ENCODE measurements at regions not wholly inside any gene's neighbourhood (a gene's known extent, or its start where the extent isn't known, plus 50 kb on each side); places are given as distances from the start of the nearest gene placed in this dataset.
A peak's percentile ranks its signal among the peaks of the same experiment; 100 is the strongest.

DNA sequence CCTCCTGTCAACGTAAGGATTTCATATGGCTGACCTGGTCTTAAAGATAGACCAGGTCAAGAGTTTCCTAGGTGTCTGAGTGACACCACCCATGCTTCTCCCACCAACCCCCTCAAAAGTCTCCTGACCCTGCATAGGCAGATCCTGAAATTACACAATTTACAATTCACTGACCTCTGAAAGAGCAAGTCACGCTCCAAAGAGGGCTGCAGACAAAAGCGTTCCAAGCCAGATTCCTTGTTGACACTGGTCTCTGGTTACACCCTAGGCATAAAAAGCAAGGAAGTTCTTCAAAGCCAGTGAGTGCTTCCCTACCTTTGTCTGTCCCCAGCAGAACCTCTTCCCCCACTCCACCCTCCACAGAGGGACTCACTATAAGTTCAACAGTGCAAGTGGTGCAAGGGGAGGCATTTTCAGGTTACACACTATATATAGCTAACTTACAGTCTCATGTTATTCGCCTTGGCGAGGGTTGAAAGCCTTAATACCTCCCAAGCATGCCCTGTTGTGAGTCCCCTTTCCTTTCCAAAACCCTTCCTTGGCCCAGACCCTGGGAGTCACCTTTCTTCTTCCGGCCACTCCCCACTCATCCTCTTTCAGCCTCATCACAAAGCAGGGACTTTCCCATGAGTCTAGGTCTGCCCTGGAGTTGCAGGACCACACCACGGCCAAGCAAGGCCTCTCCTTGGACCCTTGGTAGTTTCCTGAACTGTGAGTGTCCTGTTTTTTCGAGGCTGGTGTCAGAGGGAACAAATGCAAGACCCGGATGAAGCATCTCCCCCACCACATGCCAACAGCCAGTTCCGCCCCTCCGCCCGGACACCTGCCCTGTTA lies 58.0 kb upstream of the KLF3 start (continued):
- TF ChIP-seq, protein P1, sequence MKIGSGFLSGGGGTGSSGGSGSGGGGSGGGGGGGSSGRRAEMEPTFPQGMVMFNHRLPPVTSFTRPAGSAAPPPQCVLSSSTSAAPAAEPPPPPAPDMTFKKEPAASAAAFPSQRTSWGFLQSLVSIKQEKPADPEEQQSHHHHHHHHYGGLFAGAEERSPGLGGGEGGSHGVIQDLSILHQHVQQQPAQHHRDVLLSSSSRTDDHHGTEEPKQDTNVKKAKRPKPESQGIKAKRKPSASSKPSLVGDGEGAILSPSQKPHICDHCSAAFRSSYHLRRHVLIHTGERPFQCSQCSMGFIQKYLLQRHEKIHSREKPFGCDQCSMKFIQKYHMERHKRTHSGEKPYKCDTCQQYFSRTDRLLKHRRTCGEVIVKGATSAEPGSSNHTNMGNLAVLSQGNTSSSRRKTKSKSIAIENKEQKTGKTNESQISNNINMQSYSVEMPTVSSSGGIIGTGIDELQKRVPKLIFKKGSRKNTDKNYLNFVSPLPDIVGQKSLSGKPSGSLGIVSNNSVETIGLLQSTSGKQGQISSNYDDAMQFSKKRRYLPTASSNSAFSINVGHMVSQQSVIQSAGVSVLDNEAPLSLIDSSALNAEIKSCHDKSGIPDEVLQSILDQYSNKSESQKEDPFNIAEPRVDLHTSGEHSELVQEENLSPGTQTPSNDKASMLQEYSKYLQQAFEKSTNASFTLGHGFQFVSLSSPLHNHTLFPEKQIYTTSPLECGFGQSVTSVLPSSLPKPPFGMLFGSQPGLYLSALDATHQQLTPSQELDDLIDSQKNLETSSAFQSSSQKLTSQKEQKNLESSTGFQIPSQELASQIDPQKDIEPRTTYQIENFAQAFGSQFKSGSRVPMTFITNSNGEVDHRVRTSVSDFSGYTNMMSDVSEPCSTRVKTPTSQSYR (CRISPR knock-in tag; IDR thresholded peaks at IDR 0.05; ENCODE audit: borderline replicate concordance) = peak; percentile 47; the same call in 1 of the 2 replicates
- TF ChIP-seq SOX13 (IDR thresholded peaks at IDR 0.05) = peak; percentile 40; the same call in 1 of the 2 replicates
- TF ChIP-seq SOX13 (CRISPR knock-in tag; conservative IDR thresholded peaks at IDR 0.05 in 1 of 2, IDR thresholded peaks at IDR 0.05 in 1 of 2) = peak in 1 of 2 experiments; percentile 71; a peak in 2 of 4 replicates
- TF ChIP-seq FOXA3 (CRISPR knock-in tag; IDR thresholded peaks at IDR 0.05) = peak; percentile 86
- 0 out of 2 replicates have a peak, but pooled peaks have one; percentile 23 for TF ChIP-seq GATAD1 (CRISPR knock-in tag; IDR thresholded peaks at IDR 0.05)

DNA sequence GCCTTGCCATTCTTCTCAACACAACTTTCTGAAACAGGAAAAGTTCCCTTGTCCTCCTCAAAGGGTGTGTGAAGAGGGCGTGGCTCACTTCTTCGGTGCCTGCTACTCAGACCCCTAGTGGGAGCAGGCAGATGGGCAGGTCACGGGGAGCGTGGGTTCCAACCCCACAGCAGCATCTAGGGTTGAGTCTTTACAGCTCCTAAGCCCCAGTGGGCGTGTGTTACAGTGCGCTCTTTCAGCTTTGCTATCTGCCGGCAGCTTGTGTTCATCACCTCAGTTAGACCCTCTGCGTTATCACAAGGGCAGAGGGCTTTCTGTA lies 57.5 kb upstream of the KLF3 start:
- intact Hi-C loops (cut with micrococcal nuclease; ENCODE audit: unreplicated experiment) = no loop called here
- TF ChIP-seq EZH2 (conservative IDR thresholded peaks at IDR 0.05; ENCODE audit: low read depth, low read length) (no peak), MATR3 (CRISPR knock-in tag; IDR thresholded peaks at IDR 0.05) (no peak), IKZF1 (IDR thresholded peaks at IDR 0.05) (no peak), U2AF1 (optimal IDR thresholded peaks at IDR 0.05; ENCODE audit: low read depth, low read length) (no peak), ZNF577 (CRISPR knock-in tag; IDR thresholded peaks at IDR 0.05; ENCODE audit: borderline replicate concordance, low read depth) (no peak), ZNF552 (CRISPR knock-in tag; IDR thresholded peaks at IDR 0.05; ENCODE audit: borderline replicate concordance) (no peak)
- TF ChIP-seq, protein P2, sequence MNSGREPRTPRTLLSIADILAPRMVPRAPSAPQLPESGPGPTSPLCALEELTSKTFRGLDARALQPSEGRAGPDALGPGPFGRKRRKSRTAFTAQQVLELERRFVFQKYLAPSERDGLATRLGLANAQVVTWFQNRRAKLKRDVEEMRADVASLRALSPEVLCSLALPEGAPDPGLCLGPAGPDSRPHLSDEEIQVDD (CRISPR knock-in tag; IDR thresholded peaks at IDR 0.05; ENCODE audit: borderline replicate concordance) = no peak
- TF ChIP-seq, protein P3, sequence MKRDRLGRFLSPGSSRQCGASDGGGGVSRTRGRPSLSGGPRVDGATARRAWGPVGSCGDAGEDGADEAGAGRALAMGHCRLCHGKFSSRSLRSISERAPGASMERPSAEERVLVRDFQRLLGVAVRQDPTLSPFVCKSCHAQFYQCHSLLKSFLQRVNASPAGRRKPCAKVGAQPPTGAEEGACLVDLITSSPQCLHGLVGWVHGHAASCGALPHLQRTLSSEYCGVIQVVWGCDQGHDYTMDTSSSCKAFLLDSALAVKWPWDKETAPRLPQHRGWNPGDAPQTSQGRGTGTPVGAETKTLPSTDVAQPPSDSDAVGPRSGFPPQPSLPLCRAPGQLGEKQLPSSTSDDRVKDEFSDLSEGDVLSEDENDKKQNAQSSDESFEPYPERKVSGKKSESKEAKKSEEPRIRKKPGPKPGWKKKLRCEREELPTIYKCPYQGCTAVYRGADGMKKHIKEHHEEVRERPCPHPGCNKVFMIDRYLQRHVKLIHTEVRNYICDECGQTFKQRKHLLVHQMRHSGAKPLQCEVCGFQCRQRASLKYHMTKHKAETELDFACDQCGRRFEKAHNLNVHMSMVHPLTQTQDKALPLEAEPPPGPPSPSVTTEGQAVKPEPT (CRISPR knock-in tag; IDR thresholded peaks at IDR 0.05; ENCODE audit: low read depth) = no peak
- TF ChIP-seq, protein P4, sequence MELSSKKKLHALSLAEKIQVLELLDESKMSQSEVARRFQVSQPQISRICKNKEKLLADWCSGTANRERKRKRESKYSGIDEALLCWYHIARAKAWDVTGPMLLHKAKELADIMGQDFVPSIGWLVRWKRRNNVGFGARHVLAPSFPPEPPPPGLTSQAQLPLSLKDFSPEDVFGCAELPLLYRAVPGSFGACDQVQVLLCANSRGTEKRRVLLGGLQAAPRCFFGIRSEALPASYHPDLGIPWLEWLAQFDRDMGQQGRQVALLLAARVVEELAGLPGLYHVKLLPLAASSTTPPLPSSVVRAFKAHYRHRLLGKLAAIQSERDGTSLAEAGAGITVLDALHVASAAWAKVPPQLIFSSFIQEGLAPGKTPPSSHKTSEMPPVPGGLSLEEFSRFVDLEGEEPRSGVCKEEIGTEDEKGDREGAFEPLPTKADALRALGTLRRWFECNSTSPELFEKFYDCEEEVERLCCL (CRISPR knock-in tag; IDR thresholded peaks at IDR 0.05; ENCODE audit: borderline replicate concordance) = no peak
- TF ChIP-seq, protein P5, sequence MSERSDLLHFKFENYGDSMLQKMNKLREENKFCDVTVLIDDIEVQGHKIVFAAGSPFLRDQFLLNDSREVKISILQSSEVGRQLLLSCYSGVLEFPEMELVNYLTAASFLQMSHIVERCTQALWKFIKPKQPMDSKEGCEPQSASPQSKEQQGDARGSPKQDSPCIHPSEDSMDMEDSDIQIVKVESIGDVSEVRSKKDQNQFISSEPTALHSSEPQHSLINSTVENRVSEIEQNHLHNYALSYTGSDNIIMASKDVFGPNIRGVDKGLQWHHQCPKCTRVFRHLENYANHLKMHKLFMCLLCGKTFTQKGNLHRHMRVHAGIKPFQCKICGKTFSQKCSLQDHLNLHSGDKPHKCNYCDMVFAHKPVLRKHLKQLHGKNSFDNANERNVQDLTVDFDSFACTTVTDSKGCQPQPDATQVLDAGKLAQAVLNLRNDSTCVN (CRISPR knock-in tag; IDR thresholded peaks at IDR 0.05; ENCODE audit: borderline replicate concordance) = no peak

More for the DNA sequence above, 57.5 kb upstream of the KLF3 start:
- no peak overlapping the region for H3K9ac ChIP-seq (ENCODE audit: insufficient read depth, low read depth, low read length)
- H3K36me3 ChIP-seq (replicated peaks in 1 of 2; ENCODE audit: control insufficient read depth in 1 of 2, insufficient read depth in 2 of 2, low read length in 2 of 2) = no peaks in the 10 kb centered on the region
- ATAC-seq (peak; percentile 11; the same call in 1 of the 3 replicates), DNase-seq (ENCODE audit: low spot score) (no peak), FAIRE-seq (no peak)
- no peaks in the 10 kb centered on the region; a peak in 1 of 5 replicates for H3K27me3 ChIP-seq (ENCODE audit: control insufficient read depth in 1 of 2, insufficient read depth in 2 of 2, low read length in 2 of 2)
- no peak overlapping the region for H3K4me2 ChIP-seq (ENCODE audit: low read depth, low read length)
- no peak overlapping the region for H3K27ac ChIP-seq (ENCODE audit: extremely low read length, insufficient read depth, low read length)
- no peak overlapping the region for H2AFZ ChIP-seq (ENCODE audit: low read length)
- in situ Hi-C loops (cut with HindIII; ENCODE audit: extremely low pct_ligation_motif_present, low pct_unique_long_range_greater_than_20kb) = no loop called here
- H3K9me3 ChIP-seq (ENCODE audit: low read length) = no peaks in the 10 kb centered on the region
- ChIA-PET CTCF (ENCODE audit: low intra/inter-chr PET ratio, low total read pairs) (no interaction called here), POLR2A (interaction anchor here (1.0 kb wide), 1 partner anchor 59 kb away, joined by 3 read pairs; no protein-coding TSS in a partner anchor)
- 77% methylated on average over 8 of the region's 8 CpGs for WGBS (ENCODE audit: low lambda C conversion rate)
- H4K20me1 ChIP-seq (ENCODE audit: insufficient read depth, low read length) = no peaks in the 10 kb centered on the region
- peaks cover 74% of the 10 kb centered on the region for H3K4me1 ChIP-seq (ENCODE audit: insufficient read depth, low read length)
- H3K4me3 ChIP-seq (replicated peaks in 1 of 3; ENCODE audit: insufficient read depth in 1 of 3, low read depth in 2 of 3, low read length in 3 of 3) = no peak overlapping the region
- no TSS peak for BruUV-seq (replicated peaks)
- H3K79me2 ChIP-seq (ENCODE audit: insufficient read depth, low read length) = no peaks in the 10 kb centered on the region
